SK-N-SH treated with all-trans-retinoic acid at 6 μM for 48 hours (cell line): ENCODE measurements at regions not wholly inside any gene's neighbourhood (a gene's known extent, or its start where the extent isn't known, plus 50 kb on each side); places are given as distances from the start of the nearest gene placed in this dataset.

Experiments
- ARNTL ChIP-seq: fragments of 450-650 bp; formaldehyde crosslinking; IDR thresholded peaks from 2 replicates; pipeline ENCODE4 v1.5.0; 2020; ENCODE audit warnings: low read depth, mild to moderate bottlenecking, moderate library complexity, borderline replicate concordance
- BACH2 ChIP-seq: fragments of 250-450 bp; sonication (Bioruptor Pico); IDR thresholded peaks from 2 replicates; pipeline ENCODE4 v1.9.0; 2021; ENCODE audit warnings: mild to moderate bottlenecking, borderline replicate concordance
- GLIS3 ChIP-seq: fragments of 250-450 bp; sonication (Bioruptor Pico); IDR thresholded peaks from 2 replicates; pipeline ENCODE4 v1.5.0; 2020; ENCODE audit warnings: mild to moderate bottlenecking, moderate library complexity
- ISL1 ChIP-seq: fragments of 250-450 bp; sonication (Bioruptor Pico); IDR thresholded peaks from 2 replicates; pipeline ENCODE4 v2.1.2; 2022; ENCODE audit warnings: mild to moderate bottlenecking, moderate library complexity
- RARB ChIP-seq: fragments of 250-450 bp; sonication (Bioruptor Pico); IDR thresholded peaks from 2 replicates; pipeline ENCODE4 v1.8.0; 2021; ENCODE audit warnings: mild to moderate bottlenecking, moderate library complexity
- ZFP3 ChIP-seq: fragments of 250-450 bp; sonication (Bioruptor Pico); IDR thresholded peaks from 2 replicates; pipeline ENCODE4 v1.5.0; 2020; ENCODE audit warnings: mild to moderate bottlenecking, moderate library complexity
- ZFP30 ChIP-seq: fragments of 450-650 bp; formaldehyde crosslinking; IDR thresholded peaks from 2 replicates; pipeline ENCODE4 v1.5.0; 2022; ENCODE audit warnings: mild to moderate bottlenecking, moderate library complexity
- ZNF565 ChIP-seq: fragments of 450-650 bp; formaldehyde crosslinking; conservative IDR thresholded peaks from 2 replicates; pipeline ENCODE4 v1.5.0; 2020; ENCODE audit warnings: low read depth, mild to moderate bottlenecking, moderate library complexity
- ZNF70 ChIP-seq: fragments of 450-650 bp; formaldehyde crosslinking; IDR thresholded peaks from 2 replicates; pipeline ENCODE4 v1.5.0; 2020; ENCODE audit warnings: mild to moderate bottlenecking, moderate library complexity
- TF ChIP-seq, protein P1 (sequence below): fragments of 250-450 bp; sonication (Bioruptor Pico); IDR thresholded peaks from 2 replicates; pipeline ENCODE4 v1.5.0; 2020; ENCODE audit warnings: mild to moderate bottlenecking, moderate library complexity
- TF ChIP-seq, protein P2 (sequence below): fragments of 250-450 bp; sonication (Bioruptor Pico); IDR thresholded peaks from 2 replicates; pipeline ENCODE4 v1.8.0; 2020; ENCODE audit warnings: mild to moderate bottlenecking, moderate library complexity, borderline replicate concordance
- TF ChIP-seq, protein P3 (sequence below): fragments of 250-450 bp; sonication (Bioruptor Pico); IDR thresholded peaks from 2 replicates; pipeline ENCODE4 v1.5.1; 2021; ENCODE audit warnings: mild to moderate bottlenecking, moderate library complexity
- TF ChIP-seq, protein P4 (sequence below): fragments of 250-450 bp; sonication (Bioruptor Pico); IDR thresholded peaks from 2 replicates; pipeline ENCODE4 v1.5.1; 2020; ENCODE audit warnings: low read depth, mild to moderate bottlenecking, moderate library complexity
- TF ChIP-seq, protein P5 (sequence below): fragments of 250-450 bp; sonication (Bioruptor Pico); IDR thresholded peaks from 2 replicates; pipeline ENCODE4 v1.8.0; 2021; ENCODE audit warnings: low read depth, mild to moderate bottlenecking, moderate library complexity, borderline replicate concordance

DNA sequence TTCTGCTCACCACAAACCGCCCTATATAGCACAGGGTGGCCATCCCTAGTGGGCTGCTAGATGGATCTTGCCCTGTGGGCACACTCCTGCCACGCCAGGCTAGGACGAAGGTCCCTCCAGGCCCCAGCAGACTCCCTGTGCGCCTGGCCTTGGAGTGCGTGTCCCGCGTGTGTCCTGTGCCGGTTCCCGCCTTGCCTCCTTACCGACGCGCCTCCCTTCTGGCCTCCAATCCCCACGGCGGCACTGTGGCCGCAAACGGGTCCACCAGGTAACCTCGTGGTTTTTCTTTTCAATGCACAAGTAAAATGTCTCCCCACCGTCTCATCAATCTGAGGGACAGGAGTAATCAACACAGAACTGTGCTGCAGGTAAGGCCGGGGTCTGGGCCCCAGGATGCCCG is 133.8 kb upstream of the PHACTR3 start:
- TF ChIP-seq, protein P1, sequence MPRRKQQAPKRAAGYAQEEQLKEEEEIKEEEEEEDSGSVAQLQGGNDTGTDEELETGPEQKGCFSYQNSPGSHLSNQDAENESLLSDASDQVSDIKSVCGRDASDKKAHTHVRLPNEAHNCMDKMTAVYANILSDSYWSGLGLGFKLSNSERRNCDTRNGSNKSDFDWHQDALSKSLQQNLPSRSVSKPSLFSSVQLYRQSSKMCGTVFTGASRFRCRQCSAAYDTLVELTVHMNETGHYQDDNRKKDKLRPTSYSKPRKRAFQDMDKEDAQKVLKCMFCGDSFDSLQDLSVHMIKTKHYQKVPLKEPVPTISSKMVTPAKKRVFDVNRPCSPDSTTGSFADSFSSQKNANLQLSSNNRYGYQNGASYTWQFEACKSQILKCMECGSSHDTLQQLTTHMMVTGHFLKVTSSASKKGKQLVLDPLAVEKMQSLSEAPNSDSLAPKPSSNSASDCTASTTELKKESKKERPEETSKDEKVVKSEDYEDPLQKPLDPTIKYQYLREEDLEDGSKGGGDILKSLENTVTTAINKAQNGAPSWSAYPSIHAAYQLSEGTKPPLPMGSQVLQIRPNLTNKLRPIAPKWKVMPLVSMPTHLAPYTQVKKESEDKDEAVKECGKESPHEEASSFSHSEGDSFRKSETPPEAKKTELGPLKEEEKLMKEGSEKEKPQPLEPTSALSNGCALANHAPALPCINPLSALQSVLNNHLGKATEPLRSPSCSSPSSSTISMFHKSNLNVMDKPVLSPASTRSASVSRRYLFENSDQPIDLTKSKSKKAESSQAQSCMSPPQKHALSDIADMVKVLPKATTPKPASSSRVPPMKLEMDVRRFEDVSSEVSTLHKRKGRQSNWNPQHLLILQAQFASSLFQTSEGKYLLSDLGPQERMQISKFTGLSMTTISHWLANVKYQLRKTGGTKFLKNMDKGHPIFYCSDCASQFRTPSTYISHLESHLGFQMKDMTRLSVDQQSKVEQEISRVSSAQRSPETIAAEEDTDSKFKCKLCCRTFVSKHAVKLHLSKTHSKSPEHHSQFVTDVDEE: no peak
- TF ChIP-seq, protein P2, sequence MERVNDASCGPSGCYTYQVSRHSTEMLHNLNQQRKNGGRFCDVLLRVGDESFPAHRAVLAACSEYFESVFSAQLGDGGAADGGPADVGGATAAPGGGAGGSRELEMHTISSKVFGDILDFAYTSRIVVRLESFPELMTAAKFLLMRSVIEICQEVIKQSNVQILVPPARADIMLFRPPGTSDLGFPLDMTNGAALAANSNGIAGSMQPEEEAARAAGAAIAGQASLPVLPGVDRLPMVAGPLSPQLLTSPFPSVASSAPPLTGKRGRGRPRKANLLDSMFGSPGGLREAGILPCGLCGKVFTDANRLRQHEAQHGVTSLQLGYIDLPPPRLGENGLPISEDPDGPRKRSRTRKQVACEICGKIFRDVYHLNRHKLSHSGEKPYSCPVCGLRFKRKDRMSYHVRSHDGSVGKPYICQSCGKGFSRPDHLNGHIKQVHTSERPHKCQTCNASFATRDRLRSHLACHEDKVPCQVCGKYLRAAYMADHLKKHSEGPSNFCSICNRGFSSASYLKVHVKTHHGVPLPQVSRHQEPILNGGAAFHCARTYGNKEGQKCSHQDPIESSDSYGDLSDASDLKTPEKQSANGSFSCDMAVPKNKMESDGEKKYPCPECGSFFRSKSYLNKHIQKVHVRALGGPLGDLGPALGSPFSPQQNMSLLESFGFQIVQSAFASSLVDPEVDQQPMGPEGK (CRISPR knock-in tag): no peak
- TF ChIP-seq ZNF70 (CRISPR knock-in tag): no peak
- TF ChIP-seq, protein P3, sequence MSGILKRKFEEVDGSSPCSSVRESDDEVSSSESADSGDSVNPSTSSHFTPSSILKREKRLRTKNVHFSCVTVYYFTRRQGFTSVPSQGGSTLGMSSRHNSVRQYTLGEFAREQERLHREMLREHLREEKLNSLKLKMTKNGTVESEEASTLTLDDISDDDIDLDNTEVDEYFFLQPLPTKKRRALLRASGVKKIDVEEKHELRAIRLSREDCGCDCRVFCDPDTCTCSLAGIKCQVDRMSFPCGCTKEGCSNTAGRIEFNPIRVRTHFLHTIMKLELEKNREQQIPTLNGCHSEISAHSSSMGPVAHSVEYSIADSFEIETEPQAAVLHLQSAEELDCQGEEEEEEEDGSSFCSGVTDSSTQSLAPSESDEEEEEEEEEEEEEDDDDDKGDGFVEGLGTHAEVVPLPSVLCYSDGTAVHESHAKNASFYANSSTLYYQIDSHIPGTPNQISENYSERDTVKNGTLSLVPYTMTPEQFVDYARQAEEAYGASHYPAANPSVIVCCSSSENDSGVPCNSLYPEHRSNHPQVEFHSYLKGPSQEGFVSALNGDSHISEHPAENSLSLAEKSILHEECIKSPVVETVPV: no peak
- no peak for TF ChIP-seq ZFP30 (CRISPR knock-in tag)
- TF ChIP-seq ZFP3 (CRISPR knock-in tag): no peak
- TF ChIP-seq, protein P4, sequence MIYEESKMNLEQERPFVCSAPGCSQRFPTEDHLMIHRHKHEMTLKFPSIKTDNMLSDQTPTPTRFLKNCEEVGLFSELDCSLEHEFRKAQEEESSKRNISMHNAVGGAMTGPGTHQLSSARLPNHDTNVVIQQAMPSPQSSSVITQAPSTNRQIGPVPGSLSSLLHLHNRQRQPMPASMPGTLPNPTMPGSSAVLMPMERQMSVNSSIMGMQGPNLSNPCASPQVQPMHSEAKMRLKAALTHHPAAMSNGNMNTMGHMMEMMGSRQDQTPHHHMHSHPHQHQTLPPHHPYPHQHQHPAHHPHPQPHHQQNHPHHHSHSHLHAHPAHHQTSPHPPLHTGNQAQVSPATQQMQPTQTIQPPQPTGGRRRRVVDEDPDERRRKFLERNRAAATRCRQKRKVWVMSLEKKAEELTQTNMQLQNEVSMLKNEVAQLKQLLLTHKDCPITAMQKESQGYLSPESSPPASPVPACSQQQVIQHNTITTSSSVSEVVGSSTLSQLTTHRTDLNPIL (CRISPR knock-in tag): no peak
- no peak for TF ChIP-seq RARB
- no peak for TF ChIP-seq ARNTL (CRISPR knock-in tag)
- no peak for TF ChIP-seq GLIS3
- TF ChIP-seq ISL1 (CRISPR knock-in tag): no peak
- TF ChIP-seq, protein P5, sequence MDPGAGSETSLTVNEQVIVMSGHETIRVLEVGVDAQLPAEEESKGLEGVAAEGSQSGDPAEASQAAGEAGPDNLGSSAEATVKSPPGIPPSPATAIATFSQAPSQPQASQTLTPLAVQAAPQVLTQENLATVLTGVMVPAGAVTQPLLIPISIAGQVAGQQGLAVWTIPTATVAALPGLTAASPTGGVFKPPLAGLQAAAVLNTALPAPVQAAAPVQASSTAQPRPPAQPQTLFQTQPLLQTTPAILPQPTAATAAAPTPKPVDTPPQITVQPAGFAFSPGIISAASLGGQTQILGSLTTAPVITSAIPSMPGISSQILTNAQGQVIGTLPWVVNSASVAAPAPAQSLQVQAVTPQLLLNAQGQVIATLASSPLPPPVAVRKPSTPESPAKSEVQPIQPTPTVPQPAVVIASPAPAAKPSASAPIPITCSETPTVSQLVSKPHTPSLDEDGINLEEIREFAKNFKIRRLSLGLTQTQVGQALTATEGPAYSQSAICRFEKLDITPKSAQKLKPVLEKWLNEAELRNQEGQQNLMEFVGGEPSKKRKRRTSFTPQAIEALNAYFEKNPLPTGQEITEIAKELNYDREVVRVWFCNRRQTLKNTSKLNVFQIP (CRISPR knock-in tag): no peak
- no peak for TF ChIP-seq BACH2 (CRISPR knock-in tag)
- no peak for TF ChIP-seq ZNF565 (CRISPR knock-in tag)
